Lower leg skin (tissue), 4 donors: ENCODE measurements at regions not wholly inside any gene's neighbourhood (a gene's known extent, or its start where the extent isn't known, plus 50 kb on each side); places are given as distances from the start of the nearest gene placed in this dataset.

ENCODE experiments used
- DNase-seq, 2 donors: peaks; one replicate each; pipeline ENCODE4 v3.0.0-alpha.2; 2019; ENCODE audit warnings: low spot score in 2 of 2
- H3K4me3 ChIP-seq: fragments of 200-600 bp; sonication (generic); 2 replicates; pipeline ENCODE4 v1.5.1; 2017; ENCODE audit warnings: mild to moderate bottlenecking, low read depth; ENCODE audit not compliant: poor library complexity, severe bottlenecking
- POLR2A ChIP-seq, 2 donors: fragments of 450-650 bp; IDR thresholded peaks; one replicate each; pipeline ENCODE4 v1.6.1; 2016 to 2017; ENCODE audit warnings: antibody characterized with exemption in 2 of 2, mild to moderate bottlenecking in 1 of 2, moderate library complexity in 1 of 2
- WGBS, 2 donors: methylation state at CpG; one replicate each; pipeline ENCODE4 v1.1.5; 2018; 5-methylcytosine and 5-hydroxymethylcytosine counted together
- intact Hi-C: fragments of 100-400 bp; cut with DNase I; formaldehyde crosslinking; loops from one replicate; pipeline ENCODE4 v1.15.0; 2023; ENCODE audit warnings: low total_unique reads
- TF ChIP-seq, protein P1 (sequence below), 3 donors: fragments of 450-650 bp; IDR thresholded peaks; one replicate each; pipeline ENCODE4 v1.5.1; 2016; ENCODE audit warnings: antibody characterized with exemption in 3 of 3, mild to moderate bottlenecking in 3 of 3, moderate library complexity in 2 of 3

DNA sequence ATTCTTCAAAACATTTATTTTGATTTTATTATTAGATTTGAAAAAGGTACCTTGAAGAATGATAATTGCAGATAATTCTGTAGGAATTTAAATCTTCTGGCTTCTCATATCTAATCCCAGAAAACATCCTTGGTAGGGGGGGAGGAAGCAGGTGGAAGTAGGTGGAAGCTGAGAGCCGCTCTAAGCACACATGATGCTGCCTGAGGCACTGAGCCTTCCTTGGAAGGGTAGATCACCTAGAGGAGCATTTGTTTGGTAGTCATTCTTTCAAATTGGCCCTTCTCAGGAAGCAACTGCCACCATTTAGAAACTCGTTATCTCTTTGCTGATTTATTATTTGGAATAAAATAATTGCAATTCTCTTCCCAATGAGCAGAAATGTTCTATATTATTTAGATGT is 623.3 kb downstream of the CD109 start:
- WGBS, 2 donors: 33 to 37% methylated on average over 2 of the region's 2 CpGs
- TF ChIP-seq, protein P1, sequence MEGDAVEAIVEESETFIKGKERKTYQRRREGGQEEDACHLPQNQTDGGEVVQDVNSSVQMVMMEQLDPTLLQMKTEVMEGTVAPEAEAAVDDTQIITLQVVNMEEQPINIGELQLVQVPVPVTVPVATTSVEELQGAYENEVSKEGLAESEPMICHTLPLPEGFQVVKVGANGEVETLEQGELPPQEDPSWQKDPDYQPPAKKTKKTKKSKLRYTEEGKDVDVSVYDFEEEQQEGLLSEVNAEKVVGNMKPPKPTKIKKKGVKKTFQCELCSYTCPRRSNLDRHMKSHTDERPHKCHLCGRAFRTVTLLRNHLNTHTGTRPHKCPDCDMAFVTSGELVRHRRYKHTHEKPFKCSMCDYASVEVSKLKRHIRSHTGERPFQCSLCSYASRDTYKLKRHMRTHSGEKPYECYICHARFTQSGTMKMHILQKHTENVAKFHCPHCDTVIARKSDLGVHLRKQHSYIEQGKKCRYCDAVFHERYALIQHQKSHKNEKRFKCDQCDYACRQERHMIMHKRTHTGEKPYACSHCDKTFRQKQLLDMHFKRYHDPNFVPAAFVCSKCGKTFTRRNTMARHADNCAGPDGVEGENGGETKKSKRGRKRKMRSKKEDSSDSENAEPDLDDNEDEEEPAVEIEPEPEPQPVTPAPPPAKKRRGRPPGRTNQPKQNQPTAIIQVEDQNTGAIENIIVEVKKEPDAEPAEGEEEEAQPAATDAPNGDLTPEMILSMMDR (IDR thresholded peaks at IDR 0.05): no peak
- TF ChIP-seq POLR2A (IDR thresholded peaks at IDR 0.05): no peak
- no peak overlapping the region for H3K4me3 ChIP-seq
- intact Hi-C loops: no loop called here
- no peak for DNase-seq

GRCh38 chr6:74318738-74319137 is 622.7 kb downstream of the CD109 start:
- no peak for DNase-seq
- no peak for TF ChIP-seq POLR2A (IDR thresholded peaks at IDR 0.05)
- TF ChIP-seq, protein P1 (IDR thresholded peaks at IDR 0.05): no peak
- intact Hi-C loops: no loop called here
- H3K4me3 ChIP-seq: no peak overlapping the region

GRCh38 chr6:74312081-74312480 is 616.1 kb downstream of the CD109 start:
- intact Hi-C loops: no loop called here
- no peak for DNase-seq
- WGBS, 2 donors: 62 to 78% methylated on average over 1 of the region's 1 CpG
- H3K4me3 ChIP-seq: no peak overlapping the region
- TF ChIP-seq, protein P1 (IDR thresholded peaks at IDR 0.05): no peak
- no peak for TF ChIP-seq POLR2A (IDR thresholded peaks at IDR 0.05)

- intact Hi-C loops: no loop called here
- WGBS, 2 donors: 50 to 54% methylated on average over 2 of the region's 2 CpGs
- TF ChIP-seq, protein P1 (IDR thresholded peaks at IDR 0.05): no peak
- no peak for TF ChIP-seq POLR2A (IDR thresholded peaks at IDR 0.05)
- DNase-seq: no peak
- no peak overlapping the region for H3K4me3 ChIP-seq
Measured at GRCh38 chr6:74311431-74311830, 615.4 kb downstream of the CD109 start.

- no peak for DNase-seq
Measured at GRCh38 chr6:74289884-74290283, 593.9 kb downstream of the CD109 start.

GRCh38 chr6:74287932-74288331 is 591.9 kb downstream of the CD109 start:
- no peak for TF ChIP-seq POLR2A (IDR thresholded peaks at IDR 0.05)
- TF ChIP-seq, protein P1 (IDR thresholded peaks at IDR 0.05): no peak
- no peak overlapping the region for H3K4me3 ChIP-seq
- 50 to 56% methylated on average over 3 of the region's 3 CpGs for WGBS, 2 donors
- intact Hi-C loops: no loop called here
- no peak for DNase-seq

More at GRCh38 chr6:74289884-74290283, 593.9 kb downstream of the CD109 start:
- WGBS, 2 donors: 74 to 78% methylated on average over 3 of the region's 3 CpGs
- intact Hi-C loops: no loop called here
- no peak for TF ChIP-seq POLR2A (IDR thresholded peaks at IDR 0.05)
- TF ChIP-seq, protein P1 (IDR thresholded peaks at IDR 0.05): no peak
- no peak overlapping the region for H3K4me3 ChIP-seq
